Astrocyte (in vitro differentiated cells and primary cell): ENCODE measurements at regions not wholly inside any gene's neighbourhood (a gene's known extent, or its start where the extent isn't known, plus 50 kb on each side); places are given as distances from the start of the nearest gene placed in this dataset.

ENCODE experiments used
- DNase-seq: peaks from one replicate; pipeline ENCODE4 v3.0.0-alpha.2; 2010; ENCODE audit warnings: low read depth
- FAIRE-seq: peaks from 2 replicates; lab custom pipeline; 2011; peaks lifted over from hg19 to GRCh38; lab: Jason Lieb, UNC
- H2AFZ ChIP-seq: 2 replicates; pipeline ENCODE4 v1.6.0; 2012; ENCODE audit warnings: low read depth, low read length, inconsistent platforms
- H3K27ac ChIP-seq: 2 replicates; pipeline ENCODE4 v1.5.1; 2011; ENCODE audit warnings: low read depth, low read length, inconsistent platforms
- H3K27me3 ChIP-seq: 2 replicates; pipeline ENCODE4 v1.6.0; 2011; ENCODE audit warnings: low read length, inconsistent platforms; ENCODE audit not compliant: insufficient read depth
- H3K36me3 ChIP-seq: 2 replicates; pipeline ENCODE4 v1.5.1; 2011; ENCODE audit warnings: low read length, inconsistent platforms; ENCODE audit not compliant: insufficient read depth
- H3K4me1 ChIP-seq: 2 replicates; pipeline ENCODE4 v1.5.1; 2011; ENCODE audit warnings: low read length, inconsistent platforms; ENCODE audit not compliant: insufficient read depth
- H3K4me2 ChIP-seq: 2 replicates; pipeline ENCODE4 v1.6.0; 2012; ENCODE audit warnings: low read length, inconsistent platforms
- H3K4me3 ChIP-seq: 2 replicates; pipeline ENCODE4 v1.5.1; 2011; ENCODE audit warnings: low read depth, mild to moderate bottlenecking, low read length, inconsistent platforms; ENCODE audit not compliant: insufficient read depth
- H3K79me2 ChIP-seq: 2 replicates; pipeline ENCODE4 v1.6.0; 2012; ENCODE audit warnings: mild to moderate bottlenecking, low read length, inconsistent platforms; ENCODE audit not compliant: insufficient read depth
- H3K9ac ChIP-seq: 2 replicates; pipeline ENCODE4 v1.6.0; 2012; ENCODE audit warnings: mild to moderate bottlenecking, low read length, inconsistent platforms
- H3K9me3 ChIP-seq: 2 replicates; pipeline ENCODE4 v1.5.1; 2012; ENCODE audit warnings: low read depth, mild to moderate bottlenecking, low read length, inconsistent platforms; ENCODE audit not compliant: insufficient read depth
- H4K20me1 ChIP-seq: 2 replicates; pipeline ENCODE4 v1.6.0; 2012; ENCODE audit warnings: low read length, inconsistent platforms; ENCODE audit not compliant: insufficient read depth
- H3K27ac Mint-ChIP-seq: one replicate; pipeline ENCODE4 v1.8.0; 2021; ENCODE audit warnings: mild to moderate bottlenecking, mixed read lengths; ENCODE audit not compliant: unreplicated experiment
- H3K27me3 Mint-ChIP-seq: one replicate; pipeline ENCODE4 v1.8.0; 2021; ENCODE audit warnings: low read depth, mixed read lengths; ENCODE audit not compliant: unreplicated experiment
- H3K36me3 Mint-ChIP-seq: one replicate; pipeline ENCODE4 v1.8.0; 2021; ENCODE audit warnings: low read depth, mixed read lengths; ENCODE audit not compliant: unreplicated experiment
- H3K4me1 Mint-ChIP-seq: one replicate; pipeline ENCODE4 v1.8.0; 2021; ENCODE audit warnings: low read depth, mixed read lengths; ENCODE audit not compliant: unreplicated experiment
- H3K4me3 Mint-ChIP-seq: one replicate; pipeline ENCODE4 v1.8.0; 2021; ENCODE audit warnings: mild to moderate bottlenecking, moderate library complexity, mixed read lengths; ENCODE audit not compliant: unreplicated experiment
- H3K9me3 Mint-ChIP-seq: one replicate; pipeline ENCODE4 v1.8.0; 2021; ENCODE audit warnings: mild to moderate bottlenecking, mixed read lengths; ENCODE audit not compliant: unreplicated experiment
- CTCF ChIP-seq: IDR thresholded peaks from 2 replicates; pipeline ENCODE4 v1.5.1; 2011; ENCODE audit warnings: low read depth, mild to moderate bottlenecking, inconsistent platforms, low read length, moderate library complexity; ENCODE audit not compliant: insufficient read depth
- EZH2 ChIP-seq: IDR thresholded peaks from 2 replicates; pipeline ENCODE4 v1.6.1; 2012; ENCODE audit warnings: mild to moderate bottlenecking, low read length, inconsistent platforms; ENCODE audit not compliant: insufficient read depth

GRCh38 chr13:48892053-48892687 lies 83.5 kb upstream of the FNDC3A start:
- Mint-ChIP-seq H3K27ac (peak overlapping the region; percentile 97), H3K27me3 (no peaks in the 10 kb centered on the region), H3K9me3 (no peaks in the 10 kb centered on the region), H3K4me1 (peaks cover 32% of the 10 kb centered on the region), H3K36me3 (peaks cover 2% of the 10 kb centered on the region), H3K4me3 (peak overlapping the region; percentile 10)
- no peaks in the 10 kb centered on the region for H4K20me1 ChIP-seq
- H3K4me2 ChIP-seq, result peak overlapping the region; percentile 46
- FAIRE-seq (peak; percentile 91), DNase-seq (peak; percentile 90)
- peak overlapping the region; percentile 20 for H3K9ac ChIP-seq
- no peak for TF ChIP-seq CTCF
- no peak for TF ChIP-seq EZH2
- H3K4me1 ChIP-seq, result peaks cover 18% of the 10 kb centered on the region
- H2AFZ ChIP-seq, result no peak overlapping the region
- peak overlapping the region; percentile 77 for H3K27ac ChIP-seq
- H3K9me3 ChIP-seq, result no peaks in the 10 kb centered on the region
- no peaks in the 10 kb centered on the region for H3K79me2 ChIP-seq
- H3K36me3 ChIP-seq, result no peaks in the 10 kb centered on the region
- H3K27me3 ChIP-seq, result no peaks in the 10 kb centered on the region
- no peak overlapping the region for H3K4me3 ChIP-seq

- peak overlapping the region; percentile 35 for H3K27ac ChIP-seq
- FAIRE-seq, result no peak
- H3K4me2 ChIP-seq, result peak overlapping the region; percentile 46
Measured at GRCh38 chr13:48892688-48893075, 83.0 kb upstream of the FNDC3A start.

More at GRCh38 chr13:48892688-48893075, 83.0 kb upstream of the FNDC3A start:
- peaks cover 2% of the 10 kb centered on the region for H3K36me3 Mint-ChIP-seq
- H3K27me3 Mint-ChIP-seq, result no peaks in the 10 kb centered on the region
- H3K9ac ChIP-seq, result no peak overlapping the region
- peaks cover 32% of the 10 kb centered on the region for H3K4me1 Mint-ChIP-seq
- H4K20me1 ChIP-seq, result no peaks in the 10 kb centered on the region
- peaks cover 18% of the 10 kb centered on the region for H3K4me1 ChIP-seq
- H3K27me3 ChIP-seq, result no peaks in the 10 kb centered on the region
- DNase-seq, result no peak
- no peaks in the 10 kb centered on the region for H3K79me2 ChIP-seq
- no peaks in the 10 kb centered on the region for H3K36me3 ChIP-seq
- no peak overlapping the region for H2AFZ ChIP-seq
- no peaks in the 10 kb centered on the region for H3K9me3 Mint-ChIP-seq
- no peak overlapping the region for H3K4me3 Mint-ChIP-seq
- no peak for TF ChIP-seq CTCF
- TF ChIP-seq EZH2, result no peak
- no peak overlapping the region for H3K4me3 ChIP-seq
- H3K27ac Mint-ChIP-seq, result peak overlapping the region; percentile 97
- no peaks in the 10 kb centered on the region for H3K9me3 ChIP-seq
